GM12892 (cell line): ENCODE measurements at regions not wholly inside any gene's neighbourhood (a gene's known extent, or its start where the extent isn't known, plus 50 kb on each side); places are given as distances from the start of the nearest gene placed in this dataset.

ENCODE experiments used
- POLR2A ChIP-seq: IDR thresholded peaks from 2 replicates; pipeline ENCODE4 v1.6.1; 2011; ENCODE audit warnings: low read depth, low read length, control low read depth
- POLR2AphosphoS5 ChIP-seq: IDR thresholded peaks from 2 replicates; pipeline ENCODE4 v1.6.1; 2011; ENCODE audit warnings: low read depth, low read length, control low read depth

DNA sequence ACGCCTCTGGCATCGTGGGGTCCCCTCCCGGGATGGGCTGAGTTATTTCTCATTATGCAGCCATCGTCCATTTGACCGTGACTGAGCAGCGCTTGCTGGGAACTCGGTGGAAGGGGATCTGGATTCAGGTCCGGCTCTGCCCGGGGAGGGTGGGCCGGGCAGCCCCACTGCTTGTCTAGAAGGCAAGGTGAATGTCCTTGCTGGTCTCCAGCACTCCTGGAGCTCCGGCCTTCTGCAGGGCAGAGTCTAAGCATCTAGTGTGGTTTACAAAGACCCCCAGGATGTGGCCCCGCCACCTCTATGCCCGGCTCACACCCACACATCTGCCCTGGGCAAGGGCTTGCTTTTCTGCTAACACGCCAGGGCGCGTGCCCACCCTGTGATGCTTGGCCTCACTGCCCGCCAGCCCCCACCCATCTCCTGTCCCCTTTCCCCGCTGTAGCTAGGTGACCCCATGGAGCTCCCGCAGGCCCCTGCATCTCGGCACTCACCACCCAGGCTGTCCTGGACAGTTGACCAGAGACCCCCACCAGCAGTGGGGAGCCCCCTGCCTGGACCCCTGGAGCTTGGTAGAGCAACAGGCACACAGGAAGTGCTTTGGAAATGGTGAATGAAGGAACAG is 151.0 kb upstream of the CHST15 start:
- TF ChIP-seq POLR2AphosphoS5 (no peak), POLR2A (no peak)
